T47D (cell line): ENCODE measurements at regions not wholly inside any gene's neighbourhood (a gene's known extent, or its start where the extent isn't known, plus 50 kb on each side); places are given as distances from the start of the nearest gene placed in this dataset.
"Not testable (repeated sequence)": the region's sequence is repeated elsewhere in the genome, so short reads cannot be mapped to it uniquely, and the experiment has no call there.

ENCODE experiments used
- DNase-seq, 2 experiments: peaks; one replicate each; pipeline versions ENCODE4 v3.0.0 to v3.0.0-alpha.2; 2011 to 2012; ENCODE audit warnings: low read depth in 1 of 2, low spot score in 1 of 2
- JUND ChIP-seq: IDR thresholded peaks from 2 replicates; pipeline ENCODE4 v1.6.1; 2012; ENCODE audit warnings: low read depth
- in situ Hi-C: cut with HindIII; loops from 2 replicates; pipeline ENCODE4 v1.10.0; 2016; ENCODE audit warnings: low sequenced_read_pairs, low pct_unique_long_range_greater_than_20kb

GRCh38 chr10:109746861-109747260 is 176.4 kb downstream of the XPNPEP1 start:
- no peak for DNase-seq
- no peak for TF ChIP-seq JUND
- in situ Hi-C loops, result no loop called here

- in situ Hi-C loops, result no loop called here
- TF ChIP-seq JUND, result no peak
Observed at GRCh38 chr10:109744020-109744419, 179.3 kb downstream of the XPNPEP1 start.

GRCh38 chr10:109743574-109743973 is 179.7 kb downstream of the XPNPEP1 start:
- no peak for TF ChIP-seq JUND

More at GRCh38 chr10:109744020-109744419, 179.3 kb downstream of the XPNPEP1 start:
- DNase-seq, result no peak

GRCh38 chr10:109743146-109743545 is 180.2 kb downstream of the XPNPEP1 start:
- TF ChIP-seq JUND, result no peak
- DNase-seq, result no peak
- in situ Hi-C loops, result no loop called here

More at GRCh38 chr10:109743574-109743973, 179.7 kb downstream of the XPNPEP1 start:
- DNase-seq, result no peak
- in situ Hi-C loops, result no loop called here

GRCh38 chr10:109741712-109742111 is 181.6 kb downstream of the XPNPEP1 start:
- no peak for TF ChIP-seq JUND
- in situ Hi-C loops, result no loop called here
- DNase-seq, result no peak

GRCh38 chr10:109740436-109740835 is 182.9 kb downstream of the XPNPEP1 start:
- TF ChIP-seq JUND, result no peak
- in situ Hi-C loops, result no loop called here
- DNase-seq, result no peak

GRCh38 chr10:109737626-109738025 is 185.7 kb downstream of the XPNPEP1 start:
- in situ Hi-C loops, result no loop called here
- TF ChIP-seq JUND, result no peak

GRCh38 chr10:109737009-109737408 is 186.3 kb downstream of the XPNPEP1 start:
- in situ Hi-C loops, result no loop called here

More at GRCh38 chr10:109737626-109738025, 185.7 kb downstream of the XPNPEP1 start:
- DNase-seq, result no peak

GRCh38 chr10:109735776-109736175 is 187.5 kb downstream of the XPNPEP1 start:
- TF ChIP-seq JUND, result no peak
- no peak for DNase-seq
- in situ Hi-C loops, result no loop called here

More at GRCh38 chr10:109737009-109737408, 186.3 kb downstream of the XPNPEP1 start:
- no peak for DNase-seq
- TF ChIP-seq JUND, result no peak

- TF ChIP-seq JUND, result no peak
- in situ Hi-C loops, result no loop called here
- DNase-seq, result no peak
Observed at GRCh38 chr10:109732254-109732965, 190.9 kb downstream of the XPNPEP1 start.

GRCh38 chr10:109729895-109730294 is 193.4 kb downstream of the XPNPEP1 start:
- DNase-seq, in situ Hi-C loops: not testable (repeated sequence)

- no peak for TF ChIP-seq JUND
- no peak for DNase-seq
- in situ Hi-C loops, result no loop called here
Observed at GRCh38 chr10:109727436-109727835, 195.9 kb downstream of the XPNPEP1 start.

- no peak for TF ChIP-seq JUND
- in situ Hi-C loops, result no loop called here
- peak in 1 of 2 experiments; percentile 2 for DNase-seq
Observed at GRCh38 chr10:109726473-109726872, 196.8 kb downstream of the XPNPEP1 start.

- no peak for TF ChIP-seq JUND
- DNase-seq, result no peak
- in situ Hi-C loops, result no loop called here
Observed at GRCh38 chr10:109723305-109723704, 200.0 kb downstream of the XPNPEP1 start.
